Glutamatergic neuron (in vitro differentiated cells): ENCODE measurements at regions not wholly inside any gene's neighbourhood (a gene's known extent, or its start where the extent isn't known, plus 50 kb on each side); places are given as distances from the start of the nearest gene placed in this dataset.

Source experiments
- DNase-seq: peaks from one replicate; pipeline ENCODE4 v3.0.0; 2022
- H3K27ac Mint-ChIP-seq: one replicate; pipeline ENCODE4 v1.8.0; 2020; ENCODE audit warnings: mild to moderate bottlenecking, mixed read lengths, inconsistent platforms; ENCODE audit not compliant: unreplicated experiment
- H3K27me3 Mint-ChIP-seq: one replicate; pipeline ENCODE4 v1.8.0; 2020; ENCODE audit warnings: mild to moderate bottlenecking, moderate library complexity, mixed read lengths, inconsistent platforms; ENCODE audit not compliant: unreplicated experiment
- H3K36me3 Mint-ChIP-seq: one replicate; pipeline ENCODE4 v1.8.0; 2020; ENCODE audit warnings: mild to moderate bottlenecking, mixed read lengths, inconsistent platforms; ENCODE audit not compliant: unreplicated experiment
- H3K4me1 Mint-ChIP-seq: one replicate; pipeline ENCODE4 v1.8.0; 2020; ENCODE audit warnings: mild to moderate bottlenecking, low read depth, mixed read lengths, inconsistent platforms; ENCODE audit not compliant: unreplicated experiment
- H3K4me3 Mint-ChIP-seq: one replicate; pipeline ENCODE4 v1.8.0; 2020; ENCODE audit warnings: mild to moderate bottlenecking, mixed read lengths, inconsistent platforms; ENCODE audit not compliant: unreplicated experiment
- H3K9me3 Mint-ChIP-seq: one replicate; pipeline ENCODE4 v1.8.0; 2020; ENCODE audit warnings: mild to moderate bottlenecking, moderate library complexity, mixed read lengths, inconsistent platforms; ENCODE audit not compliant: unreplicated experiment
- CTCF ChIP-seq: fragments of 200-600 bp; sonication (generic); IDR thresholded peaks from one replicate; pipeline ENCODE4 v1.5.0; 2021; ENCODE audit not compliant: partially characterized antibody, unreplicated experiment

DNA sequence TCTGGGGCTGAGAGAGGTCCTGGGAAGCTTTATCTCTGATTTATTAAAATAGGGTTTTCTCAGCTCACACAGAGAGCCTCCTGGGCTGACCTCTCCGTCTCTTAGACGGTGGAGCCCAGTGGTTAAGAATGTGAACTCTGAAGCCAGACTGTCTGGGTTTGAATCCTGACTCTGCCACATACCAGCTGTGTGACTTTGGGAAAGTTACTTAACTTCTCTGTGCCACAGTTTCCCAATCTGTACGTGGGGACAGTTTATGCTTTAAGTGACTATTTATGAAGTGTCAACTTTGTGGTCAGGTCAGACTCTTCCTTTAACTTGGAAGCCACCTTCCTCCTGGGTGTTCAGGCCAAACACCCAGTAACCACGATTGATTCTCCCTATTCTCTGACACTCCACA, 290.9 kb downstream of the AACS start:
- no peak for DNase-seq
- Mint-ChIP-seq H3K9me3 (peaks cover 2% of the 10 kb centered on the region), H3K36me3 (no peaks in the 10 kb centered on the region), H3K4me1 (peaks cover 5% of the 10 kb centered on the region), H3K27ac (no peak overlapping the region), H3K27me3 (no peaks in the 10 kb centered on the region), H3K4me3 (no peak overlapping the region)
- no peak for TF ChIP-seq CTCF

DNA sequence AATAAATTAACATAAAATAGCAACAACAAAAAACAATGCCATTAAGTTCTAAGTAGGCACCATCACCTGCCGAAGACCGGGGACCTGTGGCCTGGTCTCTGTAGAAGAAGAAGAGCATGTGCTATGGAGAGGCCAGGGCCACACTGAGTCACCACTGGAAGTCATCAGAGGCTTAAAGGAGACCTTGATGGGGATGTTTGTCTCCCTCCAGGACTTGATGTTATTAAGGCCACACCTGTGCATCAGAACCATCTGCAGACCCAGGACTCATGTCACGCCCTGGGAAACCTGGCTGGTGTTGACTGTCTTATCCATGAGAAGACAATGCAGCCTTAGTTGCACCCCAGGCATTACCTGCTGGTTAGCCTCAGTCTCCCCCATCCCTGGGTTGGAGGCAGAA, 292.3 kb downstream of the AACS start:
- H3K27me3 Mint-ChIP-seq = no peaks in the 10 kb centered on the region
- TF ChIP-seq CTCF = no peak
- no peaks in the 10 kb centered on the region for H3K9me3 Mint-ChIP-seq
- DNase-seq = no peak
- H3K4me1 Mint-ChIP-seq = peaks cover 5% of the 10 kb centered on the region
- no peak overlapping the region for H3K27ac Mint-ChIP-seq
- no peaks in the 10 kb centered on the region for H3K36me3 Mint-ChIP-seq
- H3K4me3 Mint-ChIP-seq = no peak overlapping the region

DNA sequence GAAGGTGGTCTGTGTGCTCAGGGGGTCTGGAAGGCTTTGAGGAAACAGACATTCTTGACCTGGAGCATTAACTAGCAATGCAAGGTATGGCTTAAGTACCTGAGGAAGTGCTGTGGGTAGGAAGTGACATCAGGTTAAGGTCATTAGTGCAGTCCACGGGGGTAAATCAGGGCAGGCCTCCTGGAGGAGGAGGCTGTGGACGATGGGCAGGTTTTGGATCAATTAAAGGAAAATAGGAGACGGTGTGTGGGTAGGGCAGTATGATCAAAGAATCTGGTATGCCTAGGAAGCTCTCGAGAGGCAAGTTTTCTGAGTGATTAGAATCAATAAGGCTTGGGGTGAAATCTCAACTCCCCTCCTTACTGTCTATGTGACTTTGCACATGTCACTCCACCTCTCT, 295.3 kb downstream of the AACS start:
- DNase-seq = no peak
- Mint-ChIP-seq H3K9me3 (no peaks in the 10 kb centered on the region), H3K4me3 (no peak overlapping the region), H3K4me1 (no peaks in the 10 kb centered on the region), H3K27me3 (no peaks in the 10 kb centered on the region), H3K36me3 (no peaks in the 10 kb centered on the region), H3K27ac (no peak overlapping the region)
- TF ChIP-seq CTCF = no peak

DNA sequence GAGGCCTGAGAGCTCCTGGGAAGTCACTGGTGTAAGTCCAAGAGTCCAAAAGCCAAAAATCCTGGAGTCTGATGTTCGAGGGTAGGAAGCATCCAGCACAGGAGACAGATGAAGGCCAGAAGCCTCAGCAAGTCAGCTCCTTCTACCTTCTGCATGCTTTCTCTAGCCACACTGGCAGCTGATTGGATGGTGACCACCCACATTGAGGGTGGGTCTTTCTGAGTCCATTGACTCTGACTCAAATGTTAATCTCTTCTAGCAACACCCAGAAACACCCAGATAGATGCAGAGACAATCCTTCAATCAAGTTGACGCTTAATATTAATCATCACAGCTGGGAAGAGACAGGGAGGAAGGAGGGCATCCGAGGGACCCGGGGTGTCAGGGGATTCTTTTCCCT, 305.8 kb downstream of the AACS start:
- TF ChIP-seq CTCF = no peak
- H3K4me1 Mint-ChIP-seq = peaks cover 5% of the 10 kb centered on the region
- DNase-seq = no peak
- H3K27ac Mint-ChIP-seq = no peak overlapping the region
- H3K4me3 Mint-ChIP-seq = no peak overlapping the region
- no peaks in the 10 kb centered on the region for H3K9me3 Mint-ChIP-seq
- H3K36me3 Mint-ChIP-seq = no peaks in the 10 kb centered on the region
- H3K27me3 Mint-ChIP-seq = no peaks in the 10 kb centered on the region

- H3K4me1 Mint-ChIP-seq = peaks cover 5% of the 10 kb centered on the region
- no peak for DNase-seq
- no peak overlapping the region for H3K4me3 Mint-ChIP-seq
- no peaks in the 10 kb centered on the region for H3K36me3 Mint-ChIP-seq
- H3K27ac Mint-ChIP-seq = no peak overlapping the region
- H3K27me3 Mint-ChIP-seq = no peaks in the 10 kb centered on the region
- H3K9me3 Mint-ChIP-seq = no peaks in the 10 kb centered on the region
- no peak for TF ChIP-seq CTCF
Observed at GRCh38 chr12:125372085-125372484, 306.9 kb downstream of the AACS start.
